Caco-2 (cell line): ENCODE measurements at regions not wholly inside any gene's neighbourhood (a gene's known extent, or its start where the extent isn't known, plus 50 kb on each side); places are given as distances from the start of the nearest gene placed in this dataset.

Source experiments
- BruUV-seq: library from RNA; stranded (reverse); fragments of 400-500 nt; replicated peaks from 2 replicates; lab custom pipeline; 2021; lab: Mats Ljungman, UMichigan
- CTCF ChIA-PET: fragments of 300-600 bp; sonication (Branson Sonifier 250); formaldehyde crosslinking; loops from one replicate; lab custom pipeline; 2022; ENCODE audit warnings: antibody characterized with exemption; lab: Charles Lee
- POLR2A ChIA-PET: fragments of 300-600 bp; sonication (Branson Sonifier 250); formaldehyde crosslinking; loops from one replicate; lab custom pipeline; 2022; ENCODE audit warnings: antibody characterized with exemption; lab: Charles Lee
- DNase-seq, 2 experiments: peaks; one replicate each; pipeline versions ENCODE4 v3.0.0 to v3.0.0-alpha.2; 2020 to 2022
- H3K27me3 ChIP-seq: replicated peaks from 2 replicates; pipeline ENCODE4 v1.6.0; 2011; ENCODE audit warnings: low read length; ENCODE audit not compliant: control insufficient read depth, insufficient read depth
- H3K36me3 ChIP-seq: 2 replicates; pipeline ENCODE4 v1.5.1; 2011; ENCODE audit warnings: low read length; ENCODE audit not compliant: control insufficient read depth, insufficient read depth
- H3K4me1 ChIP-seq: fragments of 250-450 bp; sonication (Bioruptor Pico); 2 replicates; pipeline ENCODE4 v1.5.1; 2020; ENCODE audit warnings: mild to moderate bottlenecking
- H3K4me3 ChIP-seq: 2 replicates; pipeline ENCODE4 v1.5.1; 2011; ENCODE audit warnings: low read depth, mild to moderate bottlenecking, control low read depth, low read length
- H3K9me3 ChIP-seq: fragments of 250-450 bp; sonication (Bioruptor Pico); 2 replicates; pipeline ENCODE4 v1.5.1; 2020; ENCODE audit warnings: mild to moderate bottlenecking, moderate library complexity
- H3K27ac Mint-ChIP-seq: one replicate; pipeline ENCODE4 v1.8.0; 2022; ENCODE audit warnings: mixed read lengths; ENCODE audit not compliant: unreplicated experiment
- H3K27me3 Mint-ChIP-seq: one replicate; pipeline ENCODE4 v1.8.0; 2022; ENCODE audit warnings: mixed read lengths; ENCODE audit not compliant: insufficient read depth, unreplicated experiment
- H3K36me3 Mint-ChIP-seq: one replicate; pipeline ENCODE4 v1.8.0; 2022; ENCODE audit warnings: mild to moderate bottlenecking, mixed read lengths; ENCODE audit not compliant: insufficient read depth, unreplicated experiment
- H3K4me1 Mint-ChIP-seq: one replicate; pipeline ENCODE4 v1.8.0; 2022; ENCODE audit warnings: low read depth, mixed read lengths; ENCODE audit not compliant: unreplicated experiment
- H3K4me3 Mint-ChIP-seq: one replicate; pipeline ENCODE4 v1.8.0; 2022; ENCODE audit warnings: mild to moderate bottlenecking, moderate library complexity, mixed read lengths; ENCODE audit not compliant: unreplicated experiment
- H3K9me3 Mint-ChIP-seq: one replicate; pipeline ENCODE4 v1.8.0; 2022; ENCODE audit warnings: mixed read lengths; ENCODE audit not compliant: unreplicated experiment
- intact Hi-C: fragments of 100-400 bp; cut with micrococcal nuclease; formaldehyde crosslinking; loops from one replicate; pipeline ENCODE4 v1.10.0; 2022; ENCODE audit not compliant: unreplicated experiment
- TF ChIP-seq, protein P1 (sequence below), 2 experiments: fragments of 200-600 bp in 1 of 2; IDR thresholded peaks; 1 replicate in 1 of 2; 2 replicates in 1 of 2; pipeline versions ENCODE4 v1.5.1 to v1.8.0; 2011 to 2022; ENCODE audit warnings: antibody characterized with exemption in 1 of 2, control low read depth in 1 of 2, inconsistent platforms in 1 of 2, low read depth in 1 of 2, low read length in 1 of 2, mild to moderate bottlenecking in 1 of 2, moderate library complexity in 1 of 2; ENCODE audit not compliant: insufficient read depth in 1 of 2, severe bottlenecking in 1 of 2, unreplicated experiment in 1 of 2

DNA sequence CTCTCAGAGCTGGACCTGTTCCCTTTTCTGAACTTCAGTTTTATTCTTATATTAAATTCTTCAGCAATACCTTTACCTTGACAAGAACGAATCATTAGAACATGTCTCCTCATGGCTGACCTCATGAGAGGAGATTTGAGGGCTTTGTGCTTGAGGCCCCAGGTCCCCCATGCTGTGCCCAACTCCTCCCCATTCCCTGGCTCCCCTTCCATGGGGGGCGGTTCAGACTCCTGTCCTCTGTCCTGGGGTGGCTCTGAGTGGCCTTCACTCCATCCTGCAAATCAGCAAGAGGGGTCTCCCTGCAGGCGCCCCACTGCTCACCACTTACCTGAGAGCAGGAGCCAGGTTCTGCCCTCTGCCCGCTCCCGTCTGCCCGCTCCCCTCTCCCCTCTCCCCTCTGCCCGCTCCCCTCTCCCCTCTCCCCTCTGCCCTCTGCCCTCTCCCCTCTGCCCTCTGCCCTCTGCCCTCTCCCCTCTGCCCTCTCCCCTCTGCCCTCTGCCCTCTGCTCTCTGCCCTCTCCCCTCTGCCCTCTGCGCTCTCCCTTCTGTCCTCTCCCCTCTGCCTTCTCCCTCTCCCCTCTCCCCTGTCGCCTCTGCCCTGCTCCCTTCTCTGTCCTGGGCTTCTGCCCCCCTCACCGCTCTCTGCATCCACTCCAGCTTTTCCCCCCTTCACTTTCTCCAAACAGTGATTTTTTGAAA, 98.7 kb upstream of the ALKAL2 start:
- no peaks in the 10 kb centered on the region for H3K9me3 ChIP-seq
- no peak for DNase-seq
- Mint-ChIP-seq H3K4me3 (no peak overlapping the region), H3K36me3 (no peaks in the 10 kb centered on the region), H3K4me1 (no peaks in the 10 kb centered on the region), H3K27ac (no peak overlapping the region), H3K9me3 (no peaks in the 10 kb centered on the region), H3K27me3 (peaks cover 3% of the 10 kb centered on the region)
- ChIA-PET POLR2A (no interaction called here), CTCF (no interaction called here)
- H3K27me3 ChIP-seq: no peaks in the 10 kb centered on the region
- H3K36me3 ChIP-seq: no peaks in the 10 kb centered on the region
- intact Hi-C loops: no loop called here
- TF ChIP-seq, protein P1, sequence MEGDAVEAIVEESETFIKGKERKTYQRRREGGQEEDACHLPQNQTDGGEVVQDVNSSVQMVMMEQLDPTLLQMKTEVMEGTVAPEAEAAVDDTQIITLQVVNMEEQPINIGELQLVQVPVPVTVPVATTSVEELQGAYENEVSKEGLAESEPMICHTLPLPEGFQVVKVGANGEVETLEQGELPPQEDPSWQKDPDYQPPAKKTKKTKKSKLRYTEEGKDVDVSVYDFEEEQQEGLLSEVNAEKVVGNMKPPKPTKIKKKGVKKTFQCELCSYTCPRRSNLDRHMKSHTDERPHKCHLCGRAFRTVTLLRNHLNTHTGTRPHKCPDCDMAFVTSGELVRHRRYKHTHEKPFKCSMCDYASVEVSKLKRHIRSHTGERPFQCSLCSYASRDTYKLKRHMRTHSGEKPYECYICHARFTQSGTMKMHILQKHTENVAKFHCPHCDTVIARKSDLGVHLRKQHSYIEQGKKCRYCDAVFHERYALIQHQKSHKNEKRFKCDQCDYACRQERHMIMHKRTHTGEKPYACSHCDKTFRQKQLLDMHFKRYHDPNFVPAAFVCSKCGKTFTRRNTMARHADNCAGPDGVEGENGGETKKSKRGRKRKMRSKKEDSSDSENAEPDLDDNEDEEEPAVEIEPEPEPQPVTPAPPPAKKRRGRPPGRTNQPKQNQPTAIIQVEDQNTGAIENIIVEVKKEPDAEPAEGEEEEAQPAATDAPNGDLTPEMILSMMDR (IDR thresholded peaks at IDR 0.05; ENCODE audit: insufficient read depth in 1 of 2, low read depth in 1 of 2, low read length in 1 of 2, severe bottlenecking in 1 of 2, unreplicated experiment in 1 of 2): no peak
- no peaks in the 10 kb centered on the region for H3K4me1 ChIP-seq
- H3K4me3 ChIP-seq: no peak overlapping the region
- no TSS peak for BruUV-seq

DNA sequence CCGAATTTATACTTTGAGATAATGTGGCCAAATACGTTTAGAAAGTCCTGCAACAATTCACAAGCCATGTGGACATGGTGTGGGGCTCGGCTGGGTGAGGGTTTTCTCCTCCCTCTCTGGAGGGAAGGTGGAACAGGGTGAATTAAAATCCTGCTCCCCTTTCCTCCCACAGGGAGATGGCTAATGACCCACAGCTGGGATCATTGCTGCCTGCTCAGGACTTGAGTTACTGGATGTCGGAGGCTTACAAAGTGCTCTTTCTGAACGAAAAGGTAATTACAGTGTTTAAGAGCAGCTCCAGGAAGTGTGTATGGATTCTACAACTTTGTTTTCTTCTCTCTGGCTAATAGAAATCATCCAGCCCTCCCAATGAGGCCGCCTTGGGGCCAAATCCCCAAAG, 97.9 kb upstream of the ALKAL2 start:
- H3K36me3 ChIP-seq: no peaks in the 10 kb centered on the region
- CTCF ChIA-PET: no interaction called here
- H3K27ac Mint-ChIP-seq: no peak overlapping the region
- no peaks in the 10 kb centered on the region for H3K27me3 ChIP-seq
- TF ChIP-seq, protein P1 (IDR thresholded peaks at IDR 0.05; ENCODE audit: insufficient read depth in 1 of 2, low read depth in 1 of 2, low read length in 1 of 2, severe bottlenecking in 1 of 2, unreplicated experiment in 1 of 2): no peak
- H3K4me3 Mint-ChIP-seq: no peak overlapping the region
- H3K27me3 Mint-ChIP-seq: peaks cover 3% of the 10 kb centered on the region
- DNase-seq: no peak
- H3K4me1 ChIP-seq: no peaks in the 10 kb centered on the region
- no peaks in the 10 kb centered on the region for H3K9me3 ChIP-seq
- H3K36me3 Mint-ChIP-seq: no peaks in the 10 kb centered on the region
- no TSS peak for BruUV-seq
- POLR2A ChIA-PET: no interaction called here
- H3K4me1 Mint-ChIP-seq: no peaks in the 10 kb centered on the region
- H3K9me3 Mint-ChIP-seq: no peaks in the 10 kb centered on the region
- intact Hi-C loops: no loop called here
- H3K4me3 ChIP-seq: no peak overlapping the region

DNA sequence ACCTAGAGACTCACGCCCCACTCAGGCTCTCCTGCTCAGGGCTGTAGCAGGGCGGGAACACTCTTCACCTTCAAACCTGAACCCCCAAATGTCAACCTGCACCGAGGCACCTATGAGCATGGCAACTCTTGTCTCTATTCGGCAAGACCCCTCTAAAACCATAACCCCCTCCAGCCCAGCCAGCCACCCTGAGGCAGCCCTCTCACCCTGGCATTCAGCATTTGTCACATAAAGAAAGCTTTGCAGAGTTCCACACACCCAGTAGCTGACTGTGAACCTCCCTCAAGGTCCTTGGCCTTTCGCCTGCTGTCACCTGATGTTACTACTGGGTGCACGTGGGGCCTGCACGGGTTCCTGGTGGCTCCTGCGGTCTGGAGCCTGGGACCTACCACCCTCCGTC, 97.2 kb upstream of the ALKAL2 start:
- Histone ChIP-seq H3K4me1 (no peaks in the 10 kb centered on the region), H3K27me3 (no peaks in the 10 kb centered on the region), H3K9me3 (no peaks in the 10 kb centered on the region), H3K36me3 (no peaks in the 10 kb centered on the region), H3K4me3 (no peak overlapping the region)
- Mint-ChIP-seq H3K36me3 (no peaks in the 10 kb centered on the region), H3K27me3 (peaks cover 3% of the 10 kb centered on the region), H3K27ac (no peak overlapping the region), H3K4me3 (no peak overlapping the region), H3K9me3 (no peaks in the 10 kb centered on the region), H3K4me1 (no peaks in the 10 kb centered on the region)
- TF ChIP-seq, protein P1 (IDR thresholded peaks at IDR 0.05; ENCODE audit: insufficient read depth in 1 of 2, low read depth in 1 of 2, low read length in 1 of 2, severe bottlenecking in 1 of 2, unreplicated experiment in 1 of 2): no peak
- CTCF ChIA-PET: no interaction called here
- DNase-seq: no peak
- intact Hi-C loops: no loop called here
- POLR2A ChIA-PET: no interaction called here
- no TSS peak for BruUV-seq
